ENCODE measurements at regions not wholly inside any gene's neighbourhood (a gene's known extent, or its start where the extent isn't known, plus 50 kb on each side); places are given as distances from the start of the nearest gene placed in this dataset.

DNA sequence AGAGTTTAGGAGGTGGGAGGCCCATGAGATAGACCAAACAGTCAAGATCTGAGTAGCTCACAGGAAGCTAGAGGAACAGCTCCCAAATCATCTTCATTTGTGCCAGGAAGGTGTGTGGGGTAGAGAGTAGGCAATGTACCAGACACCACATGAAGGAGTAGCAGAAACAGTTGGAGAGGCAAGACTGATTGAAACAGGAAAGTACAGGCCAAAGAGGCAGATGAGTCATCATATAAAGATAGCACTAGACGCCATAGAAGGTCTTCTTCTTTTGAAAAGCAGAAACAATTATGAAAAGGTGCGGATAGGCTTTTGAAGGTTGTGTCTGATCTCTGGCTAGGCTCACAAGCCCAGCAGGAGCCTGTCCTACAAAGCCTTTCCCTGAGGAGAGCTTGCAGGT is 62.7 kb upstream of the PALM2AKAP2 start:
- H3K9me3 ChIP-seq (replicated peaks; ENCODE audit: control insufficient read depth, insufficient read depth, low read length): no peaks in the 10 kb centered on the region
- no peaks in the 10 kb centered on the region for H3K27me3 ChIP-seq (ENCODE audit: control insufficient read depth in 2 of 2, insufficient read depth in 2 of 2, low read length in 2 of 2)
- H3K9ac ChIP-seq (replicated peaks; ENCODE audit: extremely low read depth, insufficient read depth, low read length): no peak overlapping the region
- no peak for TF ChIP-seq POLR2A (IDR thresholded peaks at IDR 0.05; ENCODE audit: low read depth, low read length)
- TF ChIP-seq, protein P1, sequence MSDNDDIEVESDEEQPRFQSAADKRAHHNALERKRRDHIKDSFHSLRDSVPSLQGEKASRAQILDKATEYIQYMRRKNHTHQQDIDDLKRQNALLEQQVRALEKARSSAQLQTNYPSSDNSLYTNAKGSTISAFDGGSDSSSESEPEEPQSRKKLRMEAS (IDR thresholded peaks at IDR 0.05; ENCODE audit: insufficient read depth, insufficient read length): no peak
- no peak for TF ChIP-seq EZH2 (IDR thresholded peaks at IDR 0.05; ENCODE audit: borderline replicate concordance, low read depth, low read length, severe bottlenecking)
- TF ChIP-seq JUN (IDR thresholded peaks at IDR 0.05; ENCODE audit: borderline replicate concordance, insufficient read depth, insufficient read length, low read depth): no peak
- TF ChIP-seq MYC (IDR thresholded peaks at IDR 0.05; ENCODE audit: low read depth, low read length): no peak
- TF ChIP-seq, protein P2, sequence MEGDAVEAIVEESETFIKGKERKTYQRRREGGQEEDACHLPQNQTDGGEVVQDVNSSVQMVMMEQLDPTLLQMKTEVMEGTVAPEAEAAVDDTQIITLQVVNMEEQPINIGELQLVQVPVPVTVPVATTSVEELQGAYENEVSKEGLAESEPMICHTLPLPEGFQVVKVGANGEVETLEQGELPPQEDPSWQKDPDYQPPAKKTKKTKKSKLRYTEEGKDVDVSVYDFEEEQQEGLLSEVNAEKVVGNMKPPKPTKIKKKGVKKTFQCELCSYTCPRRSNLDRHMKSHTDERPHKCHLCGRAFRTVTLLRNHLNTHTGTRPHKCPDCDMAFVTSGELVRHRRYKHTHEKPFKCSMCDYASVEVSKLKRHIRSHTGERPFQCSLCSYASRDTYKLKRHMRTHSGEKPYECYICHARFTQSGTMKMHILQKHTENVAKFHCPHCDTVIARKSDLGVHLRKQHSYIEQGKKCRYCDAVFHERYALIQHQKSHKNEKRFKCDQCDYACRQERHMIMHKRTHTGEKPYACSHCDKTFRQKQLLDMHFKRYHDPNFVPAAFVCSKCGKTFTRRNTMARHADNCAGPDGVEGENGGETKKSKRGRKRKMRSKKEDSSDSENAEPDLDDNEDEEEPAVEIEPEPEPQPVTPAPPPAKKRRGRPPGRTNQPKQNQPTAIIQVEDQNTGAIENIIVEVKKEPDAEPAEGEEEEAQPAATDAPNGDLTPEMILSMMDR (IDR thresholded peaks at IDR 0.05; ENCODE audit: extremely low read depth in 1 of 2, insufficient read depth in 1 of 2, low read depth in 1 of 2, low read length in 2 of 2): no peak
- no peak for TF ChIP-seq GATA2 (IDR thresholded peaks at IDR 0.05; ENCODE audit: insufficient read depth, insufficient read length, low read depth, low read length)
- TF ChIP-seq FOS (IDR thresholded peaks at IDR 0.05; ENCODE audit: borderline replicate concordance, insufficient read depth, low read length): no peak
- no peak for TF ChIP-seq POLR2AphosphoS5 (IDR thresholded peaks at IDR 0.05; ENCODE audit: insufficient read depth, low read depth, low read length)
- dilution Hi-C loops (cut with MboI; ENCODE audit: extremely low pct_ligation_motif_present, low sequenced_read_pairs) (no loop called here), intact Hi-C loops (cut with micrococcal nuclease) (no loop called here)
- no peaks in the 10 kb centered on the region for H3K4me1 ChIP-seq (ENCODE audit: control insufficient read depth, extremely low read depth, insufficient read depth, low read length)
- H3K9me1 ChIP-seq (replicated peaks; ENCODE audit: control insufficient read depth, extremely low read depth, insufficient read depth, low read length): no peaks in the 10 kb centered on the region
- CTCF ChIA-PET: no interaction called here
- DNase-seq (ENCODE audit: low read depth, low spot score): no peak
- no peak overlapping the region for H3K4me3 ChIP-seq (replicated peaks in 1 of 3; ENCODE audit: insufficient read depth in 1 of 3, low read depth in 1 of 3, low read length in 3 of 3)
- no peaks in the 10 kb centered on the region for H4K20me1 ChIP-seq (replicated peaks; ENCODE audit: control insufficient read depth, extremely low read depth, insufficient read depth, low read length)
- H3K27ac ChIP-seq (ENCODE audit: insufficient read depth, low read depth, low read length): no peak overlapping the region
- POLR2A ChIA-PET: no interaction called here
- no peaks in the 10 kb centered on the region for H3K36me3 ChIP-seq (ENCODE audit: control insufficient read depth in 2 of 2, extremely low read depth in 1 of 2, insufficient read depth in 2 of 2, low read length in 2 of 2)
- FAIRE-seq: no peak
- H3K79me2 ChIP-seq (ENCODE audit: control insufficient read depth, insufficient read depth, low read length): no peaks in the 10 kb centered on the region
- BruUV-seq (replicated peaks): no TSS peak
- H2AFZ ChIP-seq (ENCODE audit: low read depth, low read length): no peak overlapping the region
- no peak overlapping the region for H3K4me2 ChIP-seq (ENCODE audit: insufficient read depth, low read length)

Data from endothelial cell of umbilical vein (primary cell).